PC-3 (cell line): ENCODE measurements at regions not wholly inside any gene's neighbourhood (a gene's known extent, or its start where the extent isn't known, plus 50 kb on each side); places are given as distances from the start of the nearest gene placed in this dataset.

Experiments
- ATAC-seq: fragments of 200-7000 bp; cut with Tn5 transposase; 2 replicates; pipeline ENCODE4 v1.9.1; 2020; ENCODE audit warnings: mild to moderate bottlenecking, moderate library complexity
- BruUV-seq: library from RNA; stranded (reverse); fragments of 400-500 nt; replicated peaks from 2 replicates; lab custom pipeline; 2021; lab: Mats Ljungman, UMichigan
- CTCF ChIA-PET: fragments of 300-600 bp; sonication (Branson Sonifier 250); formaldehyde crosslinking; loops from one replicate; lab custom pipeline; 2022; ENCODE audit warnings: antibody characterized with exemption; lab: Charles Lee
- POLR2A ChIA-PET: fragments of 300-600 bp; sonication (Branson Sonifier 250); formaldehyde crosslinking; loops from one replicate; lab custom pipeline; 2022; ENCODE audit warnings: antibody characterized with exemption; ENCODE audit not compliant: unreplicated experiment; lab: Charles Lee
- DNase-seq: peaks from one replicate; pipeline ENCODE4 v3.0.0-alpha.2; 2015
- H2AFZ ChIP-seq: fragments of 300-600 bp; sonication (generic); 2 replicates; pipeline ENCODE4 v1.6.0; 2016; ENCODE audit warnings: antibody characterized with exemption, low read length
- H3F3A ChIP-seq: fragments of 300-600 bp; sonication (generic); one replicate; pipeline ENCODE4 v1.6.0; 2017; ENCODE audit warnings: antibody characterized with exemption, low read length, control low read depth, mild to moderate bottlenecking; ENCODE audit not compliant: unreplicated experiment
- H3K27ac ChIP-seq: fragments of 300-600 bp; sonication (generic); 2 replicates; pipeline ENCODE4 v1.5.1; 2016; ENCODE audit warnings: mild to moderate bottlenecking, low read length
- H3K27me3 ChIP-seq: fragments of 300-600 bp; sonication (generic); 2 replicates; pipeline ENCODE4 v1.6.1; 2016; ENCODE audit warnings: low read length, mixed read lengths
- H3K36me3 ChIP-seq: fragments of 300-600 bp; sonication (generic); 2 replicates; pipeline ENCODE4 v1.6.1; 2016; ENCODE audit warnings: low read depth, mixed run types, low read length, mixed read lengths
- H3K4me1 ChIP-seq: fragments of 300-600 bp; sonication (generic); 2 replicates; pipeline ENCODE4 v1.5.1; 2016; ENCODE audit warnings: low read length; ENCODE audit not compliant: insufficient read depth
- H3K4me2 ChIP-seq: fragments of 300-600 bp; sonication (generic); 2 replicates; pipeline ENCODE4 v1.6.0; 2016; ENCODE audit warnings: low read length
- H3K4me3 ChIP-seq: fragments of 300-600 bp; sonication (generic); 2 replicates; pipeline ENCODE4 v1.5.1; 2016; ENCODE audit warnings: mild to moderate bottlenecking, low read length, mixed read lengths
- H3K79me2 ChIP-seq: fragments of 300-600 bp; sonication (generic); 2 replicates; pipeline ENCODE4 v1.6.1; 2017; ENCODE audit warnings: low read length, mixed read lengths
- H3K9ac ChIP-seq: fragments of 300-600 bp; sonication (generic); 2 replicates; pipeline ENCODE4 v1.6.0; 2016; ENCODE audit warnings: mild to moderate bottlenecking, low read length
- H3K9me2 ChIP-seq: fragments of 300-600 bp; sonication (generic); replicated peaks from 2 replicates; pipeline ENCODE4 v1.6.1; 2016; ENCODE audit warnings: mixed run types, low read length, mixed read lengths
- H3K9me3 ChIP-seq: fragments of 300-600 bp; sonication (generic); 2 replicates; pipeline ENCODE4 v1.6.1; 2016; ENCODE audit warnings: low read length, mixed read lengths
- H4K20me1 ChIP-seq: fragments of 300-600 bp; sonication (generic); 2 replicates; pipeline ENCODE4 v1.6.1; 2016; ENCODE audit warnings: low read length, mixed read lengths
- CTCF ChIP-seq: fragments of 300-600 bp; sonication (generic); conservative IDR thresholded peaks from 2 replicates; pipeline ENCODE4 v1.5.1; 2017; ENCODE audit warnings: antibody characterized with exemption, low read depth, mild to moderate bottlenecking, low read length
- EZH2 ChIP-seq: fragments of 300-600 bp; sonication (generic); IDR thresholded peaks from one replicate; pipeline ENCODE4 v1.6.1; 2017; ENCODE audit warnings: antibody characterized with exemption, mild to moderate bottlenecking, low read length; ENCODE audit not compliant: unreplicated experiment
- EZH2phosphoT487 ChIP-seq: fragments of 300-600 bp; sonication (generic); IDR thresholded peaks from 2 replicates; pipeline ENCODE4 v1.6.1; 2018; ENCODE audit warnings: mild to moderate bottlenecking, antibody characterized with exemption, low read length, borderline replicate concordance
- intact Hi-C: fragments of 100-400 bp; cut with micrococcal nuclease; formaldehyde crosslinking; loops from 2 replicates; pipeline ENCODE4 v1.9.0; 2023

GRCh38 chr14:83909507-83909906, 1620.4 kb upstream of the FLRT2 start:
- Histone ChIP-seq H3F3A (no peaks in the 10 kb centered on the region), H3K9me2 (no peaks in the 10 kb centered on the region), H4K20me1 (no peaks in the 10 kb centered on the region), H3K4me2 (no peak overlapping the region), H3K36me3 (no peaks in the 10 kb centered on the region), H3K4me1 (no peaks in the 10 kb centered on the region), H3K79me2 (no peaks in the 10 kb centered on the region), H3K4me3 (no peak overlapping the region), H3K27me3 (no peaks in the 10 kb centered on the region), H2AFZ (no peak overlapping the region), H3K9me3 (peaks cover 22% of the 10 kb centered on the region), H3K9ac (no peak overlapping the region), H3K27ac (no peak overlapping the region)
- intact Hi-C loops: no loop called here
- no TSS peak for BruUV-seq
- ChIA-PET CTCF (no interaction called here), POLR2A (no interaction called here)
- no peak for TF ChIP-seq EZH2phosphoT487
- TF ChIP-seq CTCF: no peak
- TF ChIP-seq EZH2: no peak
- DNase-seq: no peak
- no peak for ATAC-seq

GRCh38 chr14:83912032-83912642, 1617.8 kb upstream of the FLRT2 start:
- Histone ChIP-seq H3K9me3 (peaks cover 20% of the 10 kb centered on the region), H3K4me3 (no peak overlapping the region), H4K20me1 (no peaks in the 10 kb centered on the region), H3F3A (no peaks in the 10 kb centered on the region), H3K9me2 (no peaks in the 10 kb centered on the region), H3K27ac (no peak overlapping the region), H3K4me2 (no peak overlapping the region), H2AFZ (no peak overlapping the region), H3K4me1 (no peaks in the 10 kb centered on the region), H3K79me2 (no peaks in the 10 kb centered on the region), H3K9ac (no peak overlapping the region), H3K36me3 (no peaks in the 10 kb centered on the region), H3K27me3 (no peaks in the 10 kb centered on the region)
- no TSS peak for BruUV-seq
- no peak for DNase-seq
- ChIA-PET POLR2A (no interaction called here), CTCF (no interaction called here)
- intact Hi-C loops: no loop called here
- ATAC-seq: no peak
- TF ChIP-seq CTCF (no peak), EZH2 (no peak), EZH2phosphoT487 (no peak)

GRCh38 chr14:83913476-83913875, 1616.5 kb upstream of the FLRT2 start:
- H2AFZ ChIP-seq: no peak overlapping the region
- H3K9ac ChIP-seq: no peak overlapping the region
- no peaks in the 10 kb centered on the region for H3F3A ChIP-seq
- no peaks in the 10 kb centered on the region for H4K20me1 ChIP-seq
- POLR2A ChIA-PET: no interaction called here
- peaks cover 11% of the 10 kb centered on the region; the same call in 1 of the 2 replicates for H3K9me3 ChIP-seq
- no peak overlapping the region for H3K4me3 ChIP-seq
- H3K4me1 ChIP-seq: no peaks in the 10 kb centered on the region
- no peaks in the 10 kb centered on the region for H3K27me3 ChIP-seq
- H3K9me2 ChIP-seq: no peaks in the 10 kb centered on the region
- ATAC-seq: no peak
- H3K4me2 ChIP-seq: no peak overlapping the region
- DNase-seq: peak; percentile 8
- intact Hi-C loops: no loop called here
- TF ChIP-seq EZH2phosphoT487: no peak
- TF ChIP-seq CTCF: no peak
- TF ChIP-seq EZH2: no peak
- H3K36me3 ChIP-seq: no peaks in the 10 kb centered on the region
- H3K79me2 ChIP-seq: no peaks in the 10 kb centered on the region
- CTCF ChIA-PET: no interaction called here
- no peak overlapping the region for H3K27ac ChIP-seq
- no TSS peak for BruUV-seq
